Thoracic aorta (tissue), 2 donors: ENCODE measurements at regions not wholly inside any gene's neighbourhood (a gene's known extent, or its start where the extent isn't known, plus 50 kb on each side); places are given as distances from the start of the nearest gene placed in this dataset.

Experiments used
- ATAC-seq: fragments of 150-250 bp; one replicate; pipeline ENCODE4 v1.8.0; 2017; ENCODE audit warnings: low read depth; ENCODE audit not compliant: insufficient number of reproducible peaks, low FRiP score
- DNase-seq: peaks from one replicate; pipeline ENCODE4 v3.0.0-alpha.2; 2020; ENCODE audit warnings: low spot score
- H3K27ac ChIP-seq, 2 donors: fragments of 200-600 bp; sonication (generic); 1 replicate in 1 of 2; 2 replicates in 1 of 2; pipeline ENCODE4 v1.5.1; 2016; ENCODE audit warnings: mild to moderate bottlenecking in 2 of 2, moderate library complexity in 2 of 2
- H3K27me3 ChIP-seq: fragments of 200-600 bp; sonication (generic); replicated peaks from 2 replicates; pipeline ENCODE4 v1.6.0; 2016; ENCODE audit warnings: mild to moderate bottlenecking; ENCODE audit not compliant: insufficient read depth
- H3K36me3 ChIP-seq: fragments of 200-600 bp; sonication (generic); one replicate; pipeline ENCODE4 v1.5.1; 2016
- H3K4me1 ChIP-seq, 2 donors: fragments of 200-600 bp; sonication (generic); 1 replicate in 1 of 2; 2 replicates in 1 of 2; pipeline versions ENCODE4 v1.5.1 to v1.6.0; 2016; ENCODE audit warnings: low read depth in 2 of 2, mild to moderate bottlenecking in 1 of 2; ENCODE audit not compliant: control insufficient read depth in 1 of 2
- H3K4me3 ChIP-seq: fragments of 200-600 bp; sonication (generic); 2 replicates; pipeline ENCODE4 v1.5.1; 2016; ENCODE audit warnings: mild to moderate bottlenecking
- H3K9me3 ChIP-seq: fragments of 200-600 bp; sonication (generic); 2 replicates; pipeline ENCODE4 v1.5.1; 2016
- CTCF ChIP-seq: fragments of 200-600 bp; sonication (generic); IDR thresholded peaks from one replicate; pipeline ENCODE4 v1.5.1; 2019; ENCODE audit warnings: antibody characterized with exemption

- H3K27ac ChIP-seq, result no peak overlapping the region
- H3K9me3 ChIP-seq, result no peaks in the 10 kb centered on the region
- no peaks in the 10 kb centered on the region for H3K36me3 ChIP-seq
- no peak for TF ChIP-seq CTCF
- no peak overlapping the region for H3K4me3 ChIP-seq
- DNase-seq, result no peak
- no peaks in the 10 kb centered on the region for H3K4me1 ChIP-seq
- H3K27me3 ChIP-seq, result no peaks in the 10 kb centered on the region
- no peak for ATAC-seq
Observed at GRCh38 chr5:99453196-99453595, 524.4 kb upstream of the CHD1 start.

GRCh38 chr5:99449786-99450185 lies 521.0 kb upstream of the CHD1 start:
- TF ChIP-seq CTCF, result no peak
- no peaks in the 10 kb centered on the region for H3K4me1 ChIP-seq

GRCh38 chr5:99445805-99446204 lies 517.0 kb upstream of the CHD1 start:
- H3K36me3 ChIP-seq, result no peaks in the 10 kb centered on the region
- H3K4me1 ChIP-seq, result no peaks in the 10 kb centered on the region
- H3K9me3 ChIP-seq, result no peaks in the 10 kb centered on the region
- ATAC-seq, result no peak
- DNase-seq, result no peak
- H3K27ac ChIP-seq, result no peak overlapping the region
- H3K27me3 ChIP-seq, result no peaks in the 10 kb centered on the region
- H3K4me3 ChIP-seq, result no peak overlapping the region
- no peak for TF ChIP-seq CTCF

More at GRCh38 chr5:99449786-99450185, 521.0 kb upstream of the CHD1 start:
- DNase-seq (no peak), ATAC-seq (no peak)
- H3K4me3 ChIP-seq, result no peak overlapping the region
- H3K36me3 ChIP-seq, result no peaks in the 10 kb centered on the region
- no peaks in the 10 kb centered on the region for H3K9me3 ChIP-seq
- no peak overlapping the region for H3K27ac ChIP-seq
- H3K27me3 ChIP-seq, result no peaks in the 10 kb centered on the region

- H3K4me3 ChIP-seq, result no peak overlapping the region
- no peak for TF ChIP-seq CTCF
- no peaks in the 10 kb centered on the region for H3K4me1 ChIP-seq
- no peak overlapping the region for H3K27ac ChIP-seq
- ATAC-seq (no peak), DNase-seq (no peak)
- no peaks in the 10 kb centered on the region for H3K9me3 ChIP-seq
- H3K27me3 ChIP-seq, result no peaks in the 10 kb centered on the region
- no peaks in the 10 kb centered on the region for H3K36me3 ChIP-seq
Observed at GRCh38 chr5:99441235-99441634, 512.4 kb upstream of the CHD1 start.

GRCh38 chr5:99438619-99439018 lies 509.8 kb upstream of the CHD1 start:
- DNase-seq, result no peak
- Histone ChIP-seq H3K27ac (no peak overlapping the region), H3K36me3 (no peaks in the 10 kb centered on the region), H3K4me3 (no peak overlapping the region), H3K4me1 (no peaks in the 10 kb centered on the region), H3K27me3 (no peaks in the 10 kb centered on the region), H3K9me3 (no peaks in the 10 kb centered on the region)
- ATAC-seq, result no peak
- TF ChIP-seq CTCF, result no peak
